ENCODE measurements at regions not wholly inside any gene's neighbourhood (a gene's known extent, or its start where the extent isn't known, plus 50 kb on each side); places are given as distances from the start of the nearest gene placed in this dataset.

DNA sequence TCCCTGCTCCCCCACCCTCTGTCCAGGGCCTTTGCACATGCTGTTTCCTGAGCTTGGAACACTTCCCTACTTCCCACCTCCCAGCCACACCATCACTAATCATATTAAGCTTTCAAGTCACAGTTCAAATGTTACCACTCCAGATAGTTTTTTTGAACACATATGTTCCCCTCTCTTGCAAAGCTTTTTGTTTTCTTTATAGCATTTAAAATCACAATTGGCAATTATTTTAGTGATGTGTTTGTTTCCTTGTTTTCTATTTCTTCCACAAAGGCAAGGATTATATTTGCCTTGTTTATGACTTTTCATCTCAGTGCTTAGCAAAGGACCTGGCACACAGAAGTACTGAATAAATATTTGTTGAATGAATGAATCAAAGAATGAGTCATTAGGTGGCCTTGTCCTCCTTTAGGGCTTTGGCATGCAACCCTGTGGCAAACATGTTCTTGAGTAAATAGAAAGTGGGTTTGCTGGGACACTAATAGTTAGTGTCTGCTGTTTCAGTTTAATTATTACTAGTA lies 386.8 kb downstream of the FGF10 start (continued):
- TF ChIP-seq TEAD3 (CRISPR knock-in tag; optimal IDR thresholded peaks at IDR 0.05; ENCODE audit: borderline replicate concordance), result peak; percentile 85
- TF ChIP-seq ZNF292 (CRISPR knock-in tag; IDR thresholded peaks at IDR 0.05; ENCODE audit: borderline replicate concordance, low read depth), result no peak
- TF ChIP-seq NR2F6 (IDR thresholded peaks at IDR 0.05), result peak; percentile 77
- peak; percentile 71 for TF ChIP-seq NR2F6 (CRISPR knock-in tag; IDR thresholded peaks at IDR 0.05)
- TF ChIP-seq, protein P1, sequence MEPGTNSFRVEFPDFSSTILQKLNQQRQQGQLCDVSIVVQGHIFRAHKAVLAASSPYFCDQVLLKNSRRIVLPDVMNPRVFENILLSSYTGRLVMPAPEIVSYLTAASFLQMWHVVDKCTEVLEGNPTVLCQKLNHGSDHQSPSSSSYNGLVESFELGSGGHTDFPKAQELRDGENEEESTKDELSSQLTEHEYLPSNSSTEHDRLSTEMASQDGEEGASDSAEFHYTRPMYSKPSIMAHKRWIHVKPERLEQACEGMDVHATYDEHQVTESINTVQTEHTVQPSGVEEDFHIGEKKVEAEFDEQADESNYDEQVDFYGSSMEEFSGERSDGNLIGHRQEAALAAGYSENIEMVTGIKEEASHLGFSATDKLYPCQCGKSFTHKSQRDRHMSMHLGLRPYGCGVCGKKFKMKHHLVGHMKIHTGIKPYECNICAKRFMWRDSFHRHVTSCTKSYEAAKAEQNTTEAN (CRISPR knock-in tag; conservative IDR thresholded peaks at IDR 0.05), result no peak
- peak; percentile 85; the same call in 1 of the 2 replicates for TF ChIP-seq FOXJ3 (CRISPR knock-in tag; IDR thresholded peaks at IDR 0.05; ENCODE audit: borderline replicate concordance)
- peak; percentile 77 for TF ChIP-seq SKI (IDR thresholded peaks at IDR 0.05; ENCODE audit: partially characterized antibody)
- peak; percentile 98 for TF ChIP-seq RORA (CRISPR knock-in tag; IDR thresholded peaks at IDR 0.05)
- TF ChIP-seq, protein P2, sequence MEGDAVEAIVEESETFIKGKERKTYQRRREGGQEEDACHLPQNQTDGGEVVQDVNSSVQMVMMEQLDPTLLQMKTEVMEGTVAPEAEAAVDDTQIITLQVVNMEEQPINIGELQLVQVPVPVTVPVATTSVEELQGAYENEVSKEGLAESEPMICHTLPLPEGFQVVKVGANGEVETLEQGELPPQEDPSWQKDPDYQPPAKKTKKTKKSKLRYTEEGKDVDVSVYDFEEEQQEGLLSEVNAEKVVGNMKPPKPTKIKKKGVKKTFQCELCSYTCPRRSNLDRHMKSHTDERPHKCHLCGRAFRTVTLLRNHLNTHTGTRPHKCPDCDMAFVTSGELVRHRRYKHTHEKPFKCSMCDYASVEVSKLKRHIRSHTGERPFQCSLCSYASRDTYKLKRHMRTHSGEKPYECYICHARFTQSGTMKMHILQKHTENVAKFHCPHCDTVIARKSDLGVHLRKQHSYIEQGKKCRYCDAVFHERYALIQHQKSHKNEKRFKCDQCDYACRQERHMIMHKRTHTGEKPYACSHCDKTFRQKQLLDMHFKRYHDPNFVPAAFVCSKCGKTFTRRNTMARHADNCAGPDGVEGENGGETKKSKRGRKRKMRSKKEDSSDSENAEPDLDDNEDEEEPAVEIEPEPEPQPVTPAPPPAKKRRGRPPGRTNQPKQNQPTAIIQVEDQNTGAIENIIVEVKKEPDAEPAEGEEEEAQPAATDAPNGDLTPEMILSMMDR (CRISPR knock-in tag; IDR thresholded peaks at IDR 0.05), result no peak
- TF ChIP-seq FOSL1 (CRISPR knock-in tag; IDR thresholded peaks at IDR 0.05; ENCODE audit: borderline replicate concordance), result peak; percentile 99
- TF ChIP-seq TBX3 (IDR thresholded peaks at IDR 0.05; ENCODE audit: borderline replicate concordance), result peak; percentile 89
- TF ChIP-seq, protein P3, sequence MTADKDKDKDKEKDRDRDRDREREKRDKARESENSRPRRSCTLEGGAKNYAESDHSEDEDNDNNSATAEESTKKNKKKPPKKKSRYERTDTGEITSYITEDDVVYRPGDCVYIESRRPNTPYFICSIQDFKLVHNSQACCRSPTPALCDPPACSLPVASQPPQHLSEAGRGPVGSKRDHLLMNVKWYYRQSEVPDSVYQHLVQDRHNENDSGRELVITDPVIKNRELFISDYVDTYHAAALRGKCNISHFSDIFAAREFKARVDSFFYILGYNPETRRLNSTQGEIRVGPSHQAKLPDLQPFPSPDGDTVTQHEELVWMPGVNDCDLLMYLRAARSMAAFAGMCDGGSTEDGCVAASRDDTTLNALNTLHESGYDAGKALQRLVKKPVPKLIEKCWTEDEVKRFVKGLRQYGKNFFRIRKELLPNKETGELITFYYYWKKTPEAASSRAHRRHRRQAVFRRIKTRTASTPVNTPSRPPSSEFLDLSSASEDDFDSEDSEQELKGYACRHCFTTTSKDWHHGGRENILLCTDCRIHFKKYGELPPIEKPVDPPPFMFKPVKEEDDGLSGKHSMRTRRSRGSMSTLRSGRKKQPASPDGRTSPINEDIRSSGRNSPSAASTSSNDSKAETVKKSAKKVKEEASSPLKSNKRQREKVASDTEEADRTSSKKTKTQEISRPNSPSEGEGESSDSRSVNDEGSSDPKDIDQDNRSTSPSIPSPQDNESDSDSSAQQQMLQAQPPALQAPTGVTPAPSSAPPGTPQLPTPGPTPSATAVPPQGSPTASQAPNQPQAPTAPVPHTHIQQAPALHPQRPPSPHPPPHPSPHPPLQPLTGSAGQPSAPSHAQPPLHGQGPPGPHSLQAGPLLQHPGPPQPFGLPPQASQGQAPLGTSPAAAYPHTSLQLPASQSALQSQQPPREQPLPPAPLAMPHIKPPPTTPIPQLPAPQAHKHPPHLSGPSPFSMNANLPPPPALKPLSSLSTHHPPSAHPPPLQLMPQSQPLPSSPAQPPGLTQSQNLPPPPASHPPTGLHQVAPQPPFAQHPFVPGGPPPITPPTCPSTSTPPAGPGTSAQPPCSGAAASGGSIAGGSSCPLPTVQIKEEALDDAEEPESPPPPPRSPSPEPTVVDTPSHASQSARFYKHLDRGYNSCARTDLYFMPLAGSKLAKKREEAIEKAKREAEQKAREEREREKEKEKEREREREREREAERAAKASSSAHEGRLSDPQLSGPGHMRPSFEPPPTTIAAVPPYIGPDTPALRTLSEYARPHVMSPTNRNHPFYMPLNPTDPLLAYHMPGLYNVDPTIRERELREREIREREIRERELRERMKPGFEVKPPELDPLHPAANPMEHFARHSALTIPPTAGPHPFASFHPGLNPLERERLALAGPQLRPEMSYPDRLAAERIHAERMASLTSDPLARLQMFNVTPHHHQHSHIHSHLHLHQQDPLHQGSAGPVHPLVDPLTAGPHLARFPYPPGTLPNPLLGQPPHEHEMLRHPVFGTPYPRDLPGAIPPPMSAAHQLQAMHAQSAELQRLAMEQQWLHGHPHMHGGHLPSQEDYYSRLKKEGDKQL (CRISPR knock-in tag; IDR thresholded peaks at IDR 0.05; ENCODE audit: low read depth), result peak; percentile 86
- TF ChIP-seq, protein P4, sequence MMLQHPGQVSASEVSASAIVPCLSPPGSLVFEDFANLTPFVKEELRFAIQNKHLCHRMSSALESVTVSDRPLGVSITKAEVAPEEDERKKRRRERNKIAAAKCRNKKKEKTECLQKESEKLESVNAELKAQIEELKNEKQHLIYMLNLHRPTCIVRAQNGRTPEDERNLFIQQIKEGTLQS (CRISPR knock-in tag; IDR thresholded peaks at IDR 0.05), result peak; percentile 91
- no peak; the same call in 1 of the 2 replicates for TF ChIP-seq SOX13 (IDR thresholded peaks at IDR 0.05)
- TF ChIP-seq SOX13 (CRISPR knock-in tag; conservative IDR thresholded peaks at IDR 0.05 in 1 of 2, IDR thresholded peaks at IDR 0.05 in 1 of 2), result peak in 1 of 2 experiments; percentile 95; a peak in 2 of 4 replicates
- TF ChIP-seq TBX2 (CRISPR knock-in tag; IDR thresholded peaks at IDR 0.05; ENCODE audit: borderline replicate concordance), result peak; percentile 74; the same call in 1 of the 2 replicates
- peak; percentile 76; the same call in 1 of the 2 replicates for TF ChIP-seq FOXA1 (IDR thresholded peaks at IDR 0.05)
- TF ChIP-seq FOXA1 (CRISPR knock-in tag; IDR thresholded peaks at IDR 0.05), result peak; percentile 92
- 0 out of 2 replicates have a peak, but pooled peaks have one; percentile 10 for TF ChIP-seq ZNF816 (CRISPR knock-in tag; IDR thresholded peaks at IDR 0.05; ENCODE audit: borderline replicate concordance)
- TF ChIP-seq, protein P5, sequence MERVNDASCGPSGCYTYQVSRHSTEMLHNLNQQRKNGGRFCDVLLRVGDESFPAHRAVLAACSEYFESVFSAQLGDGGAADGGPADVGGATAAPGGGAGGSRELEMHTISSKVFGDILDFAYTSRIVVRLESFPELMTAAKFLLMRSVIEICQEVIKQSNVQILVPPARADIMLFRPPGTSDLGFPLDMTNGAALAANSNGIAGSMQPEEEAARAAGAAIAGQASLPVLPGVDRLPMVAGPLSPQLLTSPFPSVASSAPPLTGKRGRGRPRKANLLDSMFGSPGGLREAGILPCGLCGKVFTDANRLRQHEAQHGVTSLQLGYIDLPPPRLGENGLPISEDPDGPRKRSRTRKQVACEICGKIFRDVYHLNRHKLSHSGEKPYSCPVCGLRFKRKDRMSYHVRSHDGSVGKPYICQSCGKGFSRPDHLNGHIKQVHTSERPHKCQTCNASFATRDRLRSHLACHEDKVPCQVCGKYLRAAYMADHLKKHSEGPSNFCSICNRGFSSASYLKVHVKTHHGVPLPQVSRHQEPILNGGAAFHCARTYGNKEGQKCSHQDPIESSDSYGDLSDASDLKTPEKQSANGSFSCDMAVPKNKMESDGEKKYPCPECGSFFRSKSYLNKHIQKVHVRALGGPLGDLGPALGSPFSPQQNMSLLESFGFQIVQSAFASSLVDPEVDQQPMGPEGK (CRISPR knock-in tag; IDR thresholded peaks at IDR 0.05), result peak; percentile 47; the same call in 1 of the 2 replicates

All from HepG2 (cell line).